PC-3 (cell line): ENCODE measurements at regions not wholly inside any gene's neighbourhood (a gene's known extent, or its start where the extent isn't known, plus 50 kb on each side); places are given as distances from the start of the nearest gene placed in this dataset.

Source experiments
- CTCF ChIP-seq: fragments of 300-600 bp; sonication (generic); conservative IDR thresholded peaks from 2 replicates; pipeline ENCODE4 v1.5.1; 2017; ENCODE audit warnings: antibody characterized with exemption, low read depth, mild to moderate bottlenecking, low read length
- EZH2 ChIP-seq: fragments of 300-600 bp; sonication (generic); IDR thresholded peaks from one replicate; pipeline ENCODE4 v1.6.1; 2017; ENCODE audit warnings: antibody characterized with exemption, mild to moderate bottlenecking, low read length; ENCODE audit not compliant: unreplicated experiment
- EZH2phosphoT487 ChIP-seq: fragments of 300-600 bp; sonication (generic); IDR thresholded peaks from 2 replicates; pipeline ENCODE4 v1.6.1; 2018; ENCODE audit warnings: mild to moderate bottlenecking, antibody characterized with exemption, low read length, borderline replicate concordance

GRCh38 chr7:121587435-121587834 lies 191.3 kb upstream of the FAM3C start:
- TF ChIP-seq CTCF (no peak), EZH2phosphoT487 (no peak), EZH2 (no peak)
